ENCODE measurements at regions not wholly inside any gene's neighbourhood (a gene's known extent, or its start where the extent isn't known, plus 50 kb on each side); places are given as distances from the start of the nearest gene placed in this dataset.

- TF ChIP-seq, protein P1, sequence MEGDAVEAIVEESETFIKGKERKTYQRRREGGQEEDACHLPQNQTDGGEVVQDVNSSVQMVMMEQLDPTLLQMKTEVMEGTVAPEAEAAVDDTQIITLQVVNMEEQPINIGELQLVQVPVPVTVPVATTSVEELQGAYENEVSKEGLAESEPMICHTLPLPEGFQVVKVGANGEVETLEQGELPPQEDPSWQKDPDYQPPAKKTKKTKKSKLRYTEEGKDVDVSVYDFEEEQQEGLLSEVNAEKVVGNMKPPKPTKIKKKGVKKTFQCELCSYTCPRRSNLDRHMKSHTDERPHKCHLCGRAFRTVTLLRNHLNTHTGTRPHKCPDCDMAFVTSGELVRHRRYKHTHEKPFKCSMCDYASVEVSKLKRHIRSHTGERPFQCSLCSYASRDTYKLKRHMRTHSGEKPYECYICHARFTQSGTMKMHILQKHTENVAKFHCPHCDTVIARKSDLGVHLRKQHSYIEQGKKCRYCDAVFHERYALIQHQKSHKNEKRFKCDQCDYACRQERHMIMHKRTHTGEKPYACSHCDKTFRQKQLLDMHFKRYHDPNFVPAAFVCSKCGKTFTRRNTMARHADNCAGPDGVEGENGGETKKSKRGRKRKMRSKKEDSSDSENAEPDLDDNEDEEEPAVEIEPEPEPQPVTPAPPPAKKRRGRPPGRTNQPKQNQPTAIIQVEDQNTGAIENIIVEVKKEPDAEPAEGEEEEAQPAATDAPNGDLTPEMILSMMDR (IDR thresholded peaks at IDR 0.05) = no peak
Measured at GRCh38 chr14:40204441-40205175, 772.4 kb upstream of the FBXO33 start.

GRCh38 chr14:40199101-40199500 is 766.9 kb upstream of the FBXO33 start:
- ATAC-seq = no peak
- intact Hi-C loops (cut with DNase I) = loop anchor here in 1 of 2 donors (10.0 kb wide), 1 partner anchor 414 kb away; no protein-coding TSS in a partner anchor
- WGBS, 3 donors = 70 to 80% (median 76%) methylated on average over 1 of the region's 1 CpG
- Histone ChIP-seq H3K9me3 (peaks cover 6% of the 10 kb centered on the region), H3K36me3 (ENCODE audit: insufficient read depth in 1 of 2, low read depth in 1 of 2) (no peaks in the 10 kb centered on the region), H3K4me1 (no peaks in the 10 kb centered on the region), H3K27me3 (ENCODE audit: insufficient read depth in 3 of 3, low read length in 2 of 3) (no peaks in the 10 kb centered on the region), H3K27ac (no peak overlapping the region), H3K4me3 (no peak overlapping the region)
- TF ChIP-seq, protein P1 (IDR thresholded peaks at IDR 0.05) = no peak
- DNase-seq = no peak

More at GRCh38 chr14:40204441-40205175, 772.4 kb upstream of the FBXO33 start:
- H3K4me1 ChIP-seq = no peaks in the 10 kb centered on the region
- no peak for DNase-seq
- WGBS, 3 donors = 74 to 80% (median 75%) methylated on average over 11 of the region's 11 CpGs
- no peak for ATAC-seq
- intact Hi-C loops (cut with DNase I) = no loop called here
- no peaks in the 10 kb centered on the region for H3K27me3 ChIP-seq (ENCODE audit: insufficient read depth in 3 of 3, low read length in 2 of 3)
- H3K27ac ChIP-seq = no peak overlapping the region
- no peak overlapping the region for H3K4me3 ChIP-seq
- peaks cover 6% of the 10 kb centered on the region for H3K9me3 ChIP-seq
- no peaks in the 10 kb centered on the region for H3K36me3 ChIP-seq (ENCODE audit: insufficient read depth in 1 of 2, low read depth in 1 of 2)

DNA sequence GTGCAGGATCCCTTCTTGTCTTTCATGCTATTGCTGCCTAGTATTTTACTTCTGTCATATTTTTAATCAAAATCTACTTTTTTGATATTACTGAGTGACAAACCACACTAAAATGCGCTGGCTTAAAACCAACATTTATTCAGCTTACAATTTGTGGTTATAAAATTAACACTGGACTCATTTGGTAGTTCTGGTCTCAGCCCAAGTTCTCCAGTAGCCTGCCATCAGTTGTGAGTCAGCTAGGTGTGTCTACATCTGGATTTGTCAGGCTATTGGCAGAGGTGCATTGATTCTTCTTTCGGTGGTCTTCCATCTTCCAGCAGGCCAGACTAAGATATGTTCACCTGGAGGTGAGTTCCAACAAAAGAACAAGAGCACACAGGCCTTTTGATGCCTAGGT is 765.1 kb upstream of the FBXO33 start:
- no peak for ATAC-seq
- H3K4me3 ChIP-seq = no peak overlapping the region
- WGBS, 3 donors = 75 to 93% (median 85%) methylated on average over 2 of the region's 2 CpGs
- H3K27me3 ChIP-seq (ENCODE audit: insufficient read depth in 3 of 3, low read length in 2 of 3) = no peaks in the 10 kb centered on the region
- no peaks in the 10 kb centered on the region for H3K4me1 ChIP-seq
- TF ChIP-seq, protein P1 (IDR thresholded peaks at IDR 0.05) = no peak
- peaks cover 6% of the 10 kb centered on the region for H3K9me3 ChIP-seq
- DNase-seq = no peak
- intact Hi-C loops (cut with DNase I) = loop anchor here in 1 of 2 donors (10.0 kb wide), 1 partner anchor 413 kb away; no protein-coding TSS in a partner anchor
- H3K36me3 ChIP-seq (ENCODE audit: insufficient read depth in 1 of 2, low read depth in 1 of 2) = no peaks in the 10 kb centered on the region
- no peak overlapping the region for H3K27ac ChIP-seq

GRCh38 chr14:40188006-40188405 is 755.8 kb upstream of the FBXO33 start:
- H3K36me3 ChIP-seq (ENCODE audit: insufficient read depth in 1 of 2, low read depth in 1 of 2) = no peaks in the 10 kb centered on the region
- TF ChIP-seq, protein P1 (IDR thresholded peaks at IDR 0.05) = no peak
- no peaks in the 10 kb centered on the region for H3K27me3 ChIP-seq (ENCODE audit: insufficient read depth in 3 of 3, low read length in 2 of 3)
- intact Hi-C loops (cut with DNase I) = no loop called here
- H3K27ac ChIP-seq = no peak overlapping the region
- ATAC-seq (no peak), DNase-seq (no peak)
- 54 to 71% (median 59%) methylated on average over 3 of the region's 3 CpGs for WGBS, 3 donors
- H3K4me1 ChIP-seq = no peaks in the 10 kb centered on the region
- H3K4me3 ChIP-seq = no peak overlapping the region
- H3K9me3 ChIP-seq = no peaks in the 10 kb centered on the region
